ENCODE measurements at regions not wholly inside any gene's neighbourhood (a gene's known extent, or its start where the extent isn't known, plus 50 kb on each side); places are given as distances from the start of the nearest gene placed in this dataset.

- 88% methylated on average over 1 of the region's 1 CpG for WGBS, 2 donors
- intact Hi-C loops (cut with DNase I), result no loop called here
- no peak for DNase-seq
- no peak overlapping the region for H3K4me3 ChIP-seq
- H3K27ac ChIP-seq, result no peak overlapping the region
- H3K4me1 ChIP-seq, result no peaks in the 10 kb centered on the region
- no peak for ATAC-seq
- no peaks in the 10 kb centered on the region for H3K9me3 ChIP-seq
- H3K36me3 ChIP-seq (replicated peaks in 1 of 2; ENCODE audit: insufficient read depth in 1 of 2, low read depth in 2 of 2), result no peaks in the 10 kb centered on the region
- no peaks in the 10 kb centered on the region for H3K27me3 ChIP-seq
- TF ChIP-seq CTCF (IDR thresholded peaks at IDR 0.05), result no peak
- no peak for TF ChIP-seq POLR2A (IDR thresholded peaks at IDR 0.05)
Observed at GRCh38 chr6:119890470-119890869, 540.9 kb upstream of the MAN1A1 start.

DNA sequence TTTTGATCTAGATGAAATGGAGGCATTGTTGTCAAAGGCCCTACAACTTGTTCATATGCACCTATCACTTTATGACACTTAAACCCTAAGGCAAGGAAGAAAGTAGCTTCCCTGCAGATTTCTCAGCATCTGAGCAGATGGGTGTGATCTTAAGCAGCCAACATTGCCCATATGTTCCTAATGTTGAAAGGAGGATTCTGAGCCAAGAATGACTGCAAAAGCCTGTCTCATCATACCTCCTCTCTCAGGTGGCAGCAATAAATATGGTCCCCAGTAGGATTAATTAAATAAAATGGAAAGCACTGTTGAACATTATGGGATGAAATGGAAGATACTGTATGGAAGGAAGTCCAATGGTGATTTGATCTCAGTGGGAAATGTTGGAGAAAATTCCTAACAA, 538.1 kb upstream of the MAN1A1 start:
- Histone ChIP-seq H3K36me3 (replicated peaks in 1 of 2; ENCODE audit: insufficient read depth in 1 of 2, low read depth in 2 of 2) (no peaks in the 10 kb centered on the region), H3K27ac (no peak overlapping the region), H3K27me3 (no peaks in the 10 kb centered on the region), H3K9me3 (no peaks in the 10 kb centered on the region), H3K4me3 (no peak overlapping the region), H3K4me1 (no peaks in the 10 kb centered on the region)
- ATAC-seq (no peak), DNase-seq (no peak)
- TF ChIP-seq POLR2A (IDR thresholded peaks at IDR 0.05) (no peak), CTCF (IDR thresholded peaks at IDR 0.05) (no peak)
- intact Hi-C loops (cut with DNase I), result no loop called here

DNA sequence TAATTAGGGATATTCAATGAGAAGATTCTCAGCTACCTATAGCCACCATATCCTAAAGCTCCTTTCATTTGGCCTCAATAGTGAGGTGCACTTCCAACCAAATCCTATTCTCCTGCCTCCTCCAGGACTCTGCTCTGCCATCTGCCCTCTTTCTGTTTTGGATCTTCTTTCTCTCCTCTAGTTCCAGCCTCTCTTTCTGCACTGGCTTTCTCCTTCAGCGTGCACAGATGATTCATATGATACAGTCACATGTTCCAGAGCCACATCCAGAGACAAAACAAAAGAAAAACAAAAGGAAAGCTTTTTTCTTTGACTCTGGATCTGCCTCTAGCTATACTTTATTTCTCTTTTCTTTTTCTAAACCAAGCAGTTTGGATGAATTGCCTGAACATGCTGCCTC, 531.9 kb upstream of the MAN1A1 start:
- no peak for TF ChIP-seq POLR2A (IDR thresholded peaks at IDR 0.05)
- no peak for TF ChIP-seq CTCF (IDR thresholded peaks at IDR 0.05)
- Histone ChIP-seq H3K9me3 (no peaks in the 10 kb centered on the region), H3K4me1 (no peaks in the 10 kb centered on the region), H3K27ac (no peak overlapping the region), H3K4me3 (no peak overlapping the region), H3K27me3 (no peaks in the 10 kb centered on the region), H3K36me3 (replicated peaks in 1 of 2; ENCODE audit: insufficient read depth in 1 of 2, low read depth in 2 of 2) (no peaks in the 10 kb centered on the region)
- ATAC-seq (no peak), DNase-seq (no peak)
- intact Hi-C loops (cut with DNase I), result no loop called here
- 74 to 82% methylated on average over 1 of the region's 1 CpG for WGBS, 2 donors

GRCh38 chr6:119880840-119881239, 531.3 kb upstream of the MAN1A1 start:
- intact Hi-C loops (cut with DNase I), result no loop called here
- DNase-seq (no peak), ATAC-seq (no peak)
- Histone ChIP-seq H3K9me3 (no peaks in the 10 kb centered on the region), H3K4me3 (no peak overlapping the region), H3K4me1 (no peaks in the 10 kb centered on the region), H3K36me3 (replicated peaks in 1 of 2; ENCODE audit: insufficient read depth in 1 of 2, low read depth in 2 of 2) (no peaks in the 10 kb centered on the region), H3K27me3 (no peaks in the 10 kb centered on the region), H3K27ac (no peak overlapping the region)
- no peak for TF ChIP-seq CTCF (IDR thresholded peaks at IDR 0.05)
- no peak for TF ChIP-seq POLR2A (IDR thresholded peaks at IDR 0.05)

- no peak for ATAC-seq
- no peak for DNase-seq
- H3K36me3 ChIP-seq (replicated peaks in 1 of 2; ENCODE audit: insufficient read depth in 1 of 2, low read depth in 2 of 2), result no peaks in the 10 kb centered on the region
- H3K4me3 ChIP-seq, result no peak overlapping the region
- intact Hi-C loops (cut with DNase I), result no loop called here
- WGBS, 2 donors, result 0 to 100% methylated on average over 1 of the region's 1 CpG
- no peaks in the 10 kb centered on the region for H3K27me3 ChIP-seq
- H3K27ac ChIP-seq, result no peak overlapping the region
- no peak for TF ChIP-seq POLR2A (IDR thresholded peaks at IDR 0.05)
- no peak for TF ChIP-seq CTCF (IDR thresholded peaks at IDR 0.05)
- no peaks in the 10 kb centered on the region for H3K9me3 ChIP-seq
- no peaks in the 10 kb centered on the region for H3K4me1 ChIP-seq
Observed at GRCh38 chr6:119879731-119880130, 530.2 kb upstream of the MAN1A1 start.

All from body of pancreas (tissue), 4 donors.